ENCODE measurements at regions not wholly inside any gene's neighbourhood (a gene's known extent, or its start where the extent isn't known, plus 50 kb on each side); places are given as distances from the start of the nearest gene placed in this dataset.

- TF ChIP-seq CTCF (IDR thresholded peaks at IDR 0.05; ENCODE audit: extremely low read depth, missing control alignments) = no peak
- no peak for DNase-seq (ENCODE audit: low spot score)
Observed at GRCh38 chr18:2009942-2010697, 561.2 kb downstream of the METTL4 start.

- DNase-seq (ENCODE audit: low spot score) = no peak
- TF ChIP-seq CTCF (IDR thresholded peaks at IDR 0.05; ENCODE audit: extremely low read depth, missing control alignments) = no peak
Observed at GRCh38 chr18:2027016-2027415, 544.3 kb downstream of the METTL4 start.

- TF ChIP-seq CTCF (IDR thresholded peaks at IDR 0.05; ENCODE audit: extremely low read depth, missing control alignments) = no peak
- DNase-seq (ENCODE audit: low spot score) = no peak
Observed at GRCh38 chr18:2027756-2028155, 543.5 kb downstream of the METTL4 start.

GRCh38 chr18:2028986-2029385 lies 542.3 kb downstream of the METTL4 start:
- no peak for DNase-seq (ENCODE audit: low spot score)
- no peak for TF ChIP-seq CTCF (IDR thresholded peaks at IDR 0.05; ENCODE audit: extremely low read depth, missing control alignments)

GRCh38 chr18:2030647-2031046 lies 540.7 kb downstream of the METTL4 start:
- TF ChIP-seq CTCF (IDR thresholded peaks at IDR 0.05; ENCODE audit: extremely low read depth, missing control alignments) = no peak
- no peak for DNase-seq (ENCODE audit: low spot score)

- no peak for DNase-seq (ENCODE audit: low spot score)
- TF ChIP-seq CTCF (IDR thresholded peaks at IDR 0.05; ENCODE audit: extremely low read depth, missing control alignments) = no peak
Observed at GRCh38 chr18:2032036-2032435, 539.3 kb downstream of the METTL4 start.

GRCh38 chr18:2035056-2035455 lies 536.2 kb downstream of the METTL4 start:
- TF ChIP-seq CTCF (IDR thresholded peaks at IDR 0.05; ENCODE audit: extremely low read depth, missing control alignments) = no peak

More at GRCh38 chr18:2035056-2035455, 536.2 kb downstream of the METTL4 start:
- no peak for DNase-seq (ENCODE audit: low spot score)

Data from GM20000 (cell line).